SKM-1 (cell line): ENCODE measurements at regions not wholly inside any gene's neighbourhood (a gene's known extent, or its start where the extent isn't known, plus 50 kb on each side); places are given as distances from the start of the nearest gene placed in this dataset.

Experiments used
- DNase-seq: peaks from one replicate; lab custom pipeline; 2025; ENCODE audit not compliant: unreplicated experiment; lab: John Stamatoyannopoulos, UW

DNA sequence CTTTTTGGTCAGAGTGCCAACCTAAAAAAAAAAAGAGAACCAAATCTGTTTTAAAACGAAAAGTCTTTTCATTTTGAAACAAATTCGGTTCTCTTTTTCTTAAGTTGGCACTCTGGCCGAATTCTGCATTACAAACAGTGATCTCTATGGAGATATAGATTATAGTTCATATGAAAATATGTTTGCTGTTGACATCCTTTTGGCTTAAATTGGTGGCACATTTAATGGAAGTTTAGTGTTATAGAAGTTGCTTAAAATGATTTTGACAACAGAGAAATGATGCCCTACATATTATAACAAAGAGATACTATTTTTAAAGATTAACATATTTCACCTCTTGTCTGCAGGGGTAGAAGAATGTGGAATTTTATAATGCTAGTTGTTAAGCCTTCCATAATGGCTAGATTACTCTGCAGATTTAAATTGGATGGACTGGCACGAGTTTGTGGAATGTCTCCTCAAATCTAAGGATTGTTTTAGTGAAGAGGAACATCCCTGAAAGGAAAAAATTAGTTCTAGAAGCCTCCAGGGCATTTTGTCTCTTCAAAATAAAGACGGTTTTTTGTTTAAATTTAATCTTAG, 222.9 kb upstream of the CDH2 start:
- DNase-seq = no peak

DNA sequence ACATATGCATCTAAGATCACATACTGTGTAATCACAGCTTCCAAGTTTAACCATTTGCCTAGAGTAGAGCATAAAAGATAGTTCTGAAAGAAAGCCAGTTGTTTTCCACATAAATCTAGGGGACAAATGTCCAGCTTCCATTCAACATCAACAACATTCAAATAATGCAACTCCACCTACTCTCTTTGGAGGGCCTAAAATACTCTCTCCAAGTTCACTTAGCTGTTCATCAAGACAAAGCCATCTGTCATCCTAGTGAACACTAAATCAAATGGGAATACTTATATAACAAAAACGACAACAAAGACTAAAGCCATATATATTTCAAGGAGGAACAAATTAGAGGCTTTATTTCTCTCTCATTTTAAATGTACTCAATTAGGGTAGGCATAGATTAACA, 221.5 kb upstream of the CDH2 start:
- DNase-seq = no peak

DNA sequence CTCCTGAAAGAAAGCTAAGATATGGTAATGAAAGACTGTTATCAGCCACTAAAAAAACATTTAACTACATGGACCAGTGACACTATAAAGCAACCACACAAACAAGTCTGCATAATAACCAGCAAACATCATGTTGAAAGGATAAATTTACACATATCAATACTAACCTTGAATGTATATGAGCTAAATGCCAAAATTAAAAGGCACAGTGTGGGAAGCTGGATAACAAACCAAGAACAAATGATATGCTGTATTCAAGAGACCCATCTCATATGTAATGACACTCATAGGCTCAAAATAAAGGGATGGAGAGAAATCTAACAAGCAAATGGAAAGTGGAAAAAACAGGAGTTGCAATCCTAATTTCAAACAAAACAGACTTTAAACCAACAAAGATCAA, 213.1 kb upstream of the CDH2 start:
- no peak for DNase-seq

DNA sequence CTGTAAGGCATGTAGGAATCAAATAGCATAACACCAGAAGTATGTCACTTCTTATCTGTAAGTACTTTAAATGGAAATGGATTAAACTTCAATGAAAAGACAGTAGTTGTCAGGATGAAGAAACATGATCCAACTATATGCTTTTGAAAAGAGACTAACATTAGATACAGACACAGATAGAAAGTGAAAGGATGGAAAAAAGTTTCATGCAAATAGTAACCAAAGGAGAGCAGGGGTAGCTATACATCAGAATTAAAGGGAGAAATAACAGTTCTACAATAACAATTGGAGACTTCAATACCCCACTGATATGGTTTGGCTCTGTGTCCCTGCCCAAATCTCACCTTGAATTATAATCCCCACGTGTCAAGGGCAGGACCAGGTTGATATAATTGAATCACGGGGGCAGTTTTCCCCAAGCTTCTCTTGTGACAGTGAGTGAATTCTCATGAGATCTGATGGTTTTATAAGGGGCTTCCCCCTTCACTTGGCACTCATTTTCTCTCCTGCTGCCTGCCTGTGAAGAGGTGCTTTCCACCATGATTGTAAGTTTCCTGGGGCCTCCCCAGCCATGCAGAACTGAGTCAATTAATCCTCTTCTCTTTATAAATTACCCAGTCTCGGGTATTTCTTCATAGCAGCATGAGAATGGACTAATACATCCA, 205.4 kb upstream of the CDH2 start:
- DNase-seq = no peak

DNA sequence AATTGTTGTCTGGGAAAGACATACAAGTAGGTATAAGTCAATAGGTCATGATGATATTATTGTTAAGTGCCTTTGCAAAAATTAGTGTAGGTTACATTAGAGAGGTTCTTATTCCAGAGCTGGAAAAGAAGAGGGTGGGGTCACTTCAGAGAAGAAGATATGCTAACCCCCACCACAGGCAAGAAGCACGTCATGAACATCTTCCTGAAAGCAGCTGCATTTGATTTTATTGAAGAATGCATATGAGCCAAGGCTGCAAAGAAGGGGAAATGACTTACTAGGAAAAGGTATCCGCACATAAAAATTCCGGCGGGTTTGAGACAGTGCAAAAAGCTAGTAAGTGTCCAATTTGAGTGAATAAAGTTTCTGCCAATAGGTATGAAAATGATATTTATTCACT, 195.3 kb upstream of the CDH2 start:
- DNase-seq = no peak

DNA sequence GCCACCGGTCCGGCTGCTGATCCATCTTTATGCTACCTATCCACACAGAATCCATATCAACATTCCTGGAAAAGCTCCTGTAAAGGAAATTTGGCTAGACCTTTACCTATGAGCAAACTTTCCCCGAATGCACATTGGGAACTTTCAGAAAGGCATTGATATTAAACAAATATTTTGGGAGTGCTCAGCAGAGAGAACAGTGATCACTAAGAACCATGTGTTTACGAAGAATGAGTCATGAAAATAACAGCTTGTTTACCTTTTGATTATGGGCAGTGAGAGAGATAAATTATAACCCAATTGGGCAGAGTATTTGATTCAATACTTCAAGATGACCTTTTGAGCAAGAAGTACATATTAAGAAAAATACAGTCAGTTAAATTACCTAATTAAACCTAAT, 189.7 kb upstream of the CDH2 start:
- DNase-seq = no peak

DNA sequence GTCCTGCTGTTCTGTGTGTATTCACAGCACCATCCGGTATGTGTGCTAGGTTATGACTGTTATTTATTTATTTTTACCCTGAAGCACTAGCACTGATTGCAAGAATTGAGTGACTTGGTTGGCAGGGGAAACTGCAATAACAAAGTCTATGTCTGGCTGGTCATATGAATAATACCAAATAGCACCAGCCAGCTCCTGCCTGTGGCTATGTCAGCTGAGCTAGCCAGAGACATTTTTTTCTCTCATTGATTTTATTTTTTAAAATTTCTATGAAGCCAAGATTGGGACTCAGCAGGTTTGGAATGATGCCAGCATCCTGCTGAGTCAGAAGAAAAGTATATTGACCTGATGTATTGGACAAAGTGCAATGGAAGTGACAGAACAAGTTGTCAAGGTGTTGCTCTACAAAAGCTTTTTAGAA, 188.5 kb upstream of the CDH2 start:
- no peak for DNase-seq

DNA sequence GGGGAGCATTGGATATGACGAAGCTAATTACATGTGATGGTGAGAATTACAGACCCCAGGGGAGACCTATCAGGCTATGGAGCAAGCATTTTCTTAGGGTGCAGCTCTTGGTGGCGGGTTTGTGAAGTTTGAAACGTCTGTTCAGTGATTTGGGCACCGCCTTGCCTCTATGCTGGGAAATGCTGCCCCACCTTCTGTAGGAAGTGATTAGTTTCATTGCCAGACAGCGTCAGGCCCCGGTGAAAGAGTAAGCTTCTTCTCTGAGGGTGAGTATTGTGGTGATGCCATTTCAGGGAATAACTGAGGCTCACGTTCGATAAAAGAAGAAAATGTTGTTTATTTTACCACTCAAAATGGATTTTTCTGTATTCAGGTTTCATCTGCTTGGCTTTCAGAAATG, 186.2 kb upstream of the CDH2 start:
- no peak for DNase-seq

DNA sequence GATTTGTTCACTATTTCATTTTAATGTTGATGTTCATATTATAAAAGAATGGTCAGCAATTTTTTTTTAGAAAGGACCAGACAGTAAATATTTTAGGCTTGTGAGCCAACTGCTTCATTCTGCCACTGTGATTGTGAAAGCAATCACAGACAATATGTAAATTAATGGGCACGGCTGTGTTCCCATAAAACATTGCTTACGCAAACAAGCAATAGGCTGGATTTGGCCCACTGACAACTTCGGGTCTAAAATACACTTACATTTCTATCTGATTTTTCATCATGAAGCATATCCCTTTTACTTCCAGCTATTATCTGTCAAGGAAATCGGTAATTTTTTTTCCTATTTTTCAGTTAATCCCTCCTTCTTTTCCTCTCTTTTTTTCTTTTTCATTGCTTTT, 182.2 kb upstream of the CDH2 start:
- no peak for DNase-seq

DNA sequence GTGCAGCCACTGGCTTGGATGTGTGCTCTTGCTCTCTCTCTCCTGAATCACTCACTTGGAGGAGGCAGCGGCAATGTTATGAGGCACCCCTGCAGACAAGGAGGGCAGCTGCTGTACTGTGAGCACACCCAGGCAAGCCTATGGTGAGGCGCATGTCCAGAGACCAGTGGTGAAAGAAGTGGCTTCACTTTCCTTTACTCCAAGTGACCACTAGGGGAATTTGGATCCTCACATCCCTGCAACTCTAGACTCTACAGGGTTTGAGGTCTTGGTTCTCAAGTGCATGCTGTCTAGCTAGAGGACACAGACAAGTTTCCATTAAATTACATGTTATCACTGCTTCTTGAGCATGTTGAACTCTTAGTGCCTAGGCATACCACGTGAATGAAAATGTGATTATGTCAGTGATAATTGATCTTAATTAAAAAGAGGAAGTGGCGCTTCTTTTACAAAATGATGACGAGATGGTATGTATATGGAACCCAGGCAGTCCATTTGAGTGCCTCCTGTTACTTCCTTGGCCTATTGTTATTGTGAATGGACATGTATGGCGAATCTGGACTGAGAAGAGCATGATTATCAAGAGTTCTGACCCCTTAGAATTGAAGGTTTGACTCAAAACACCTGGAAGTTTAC, 181.0 kb upstream of the CDH2 start:
- no peak for DNase-seq

DNA sequence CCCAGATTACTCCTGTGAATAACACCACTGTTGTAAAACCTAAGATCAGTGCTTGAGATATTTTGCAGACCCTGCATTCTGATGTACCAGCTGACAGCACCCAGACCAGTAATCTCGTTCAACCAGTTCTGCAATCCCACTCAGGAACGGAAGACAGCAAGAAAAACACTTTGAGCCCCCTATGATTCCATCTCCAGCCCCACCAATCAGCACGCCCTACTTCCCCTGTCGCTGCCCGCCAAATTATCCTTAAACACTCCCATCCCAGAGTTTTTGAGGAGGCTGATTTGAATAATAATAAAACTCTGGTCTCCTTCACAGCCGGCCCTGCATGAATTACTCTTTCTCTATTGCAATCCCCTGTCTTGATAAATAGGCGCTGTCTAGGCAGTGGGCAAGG, 173.9 kb upstream of the CDH2 start:
- no peak for DNase-seq

DNA sequence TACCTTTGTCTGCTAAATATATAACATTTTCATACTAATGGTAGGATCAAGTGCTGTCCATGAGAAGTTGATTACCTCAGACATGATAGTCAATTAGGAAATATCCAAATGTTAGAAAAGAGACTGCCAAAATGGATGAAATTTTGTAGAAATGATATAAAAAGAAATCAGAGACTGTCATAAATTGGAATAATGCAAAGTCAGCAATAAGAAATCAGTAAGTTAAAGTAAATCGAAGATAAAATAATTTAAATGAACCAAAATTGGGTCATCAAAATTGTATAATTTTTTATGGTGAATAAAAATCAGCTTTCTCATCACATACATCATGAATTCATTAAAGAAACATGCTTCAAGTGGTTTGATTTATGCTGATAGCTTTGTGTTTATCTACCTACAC, 165.3 kb upstream of the CDH2 start:
- no peak for DNase-seq

DNA sequence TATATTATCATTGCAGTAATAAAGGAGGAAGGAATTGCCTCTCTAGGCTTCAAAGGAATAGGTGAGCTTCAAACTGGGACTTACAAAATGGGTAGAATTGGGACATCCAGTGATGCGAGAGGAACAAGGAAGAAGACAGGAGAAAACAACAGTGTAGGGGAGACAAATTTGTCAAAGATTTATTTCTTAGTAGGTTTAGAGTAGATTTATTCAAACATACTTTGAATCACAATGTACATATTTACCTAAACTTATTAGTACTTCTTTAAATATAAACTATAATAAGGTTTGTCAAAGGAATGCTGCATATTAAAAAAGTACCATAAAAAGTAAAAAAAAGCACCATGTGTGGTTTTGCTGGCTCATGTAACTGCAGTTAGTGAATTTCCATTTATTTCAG, 161.4 kb upstream of the CDH2 start:
- DNase-seq = no peak

DNA sequence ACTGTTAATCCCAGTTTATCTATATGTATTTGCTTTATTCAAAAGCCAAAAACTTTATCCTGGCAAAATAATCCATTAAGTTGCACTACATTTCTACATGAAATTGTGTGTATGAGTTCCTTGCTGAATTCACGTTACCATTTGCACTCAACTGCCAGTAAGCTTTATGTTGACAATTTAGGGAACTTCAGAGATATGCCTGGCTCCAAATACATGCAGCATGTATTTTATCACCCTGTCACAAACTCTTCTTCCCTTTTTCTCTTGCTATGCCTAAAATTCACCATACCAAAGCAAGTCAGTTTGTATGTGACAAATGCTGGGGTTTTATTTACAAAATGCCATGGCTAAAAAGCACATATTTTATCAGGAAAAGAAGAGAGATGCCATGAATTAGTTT, 157.6 kb upstream of the CDH2 start:
- DNase-seq = no peak

DNA sequence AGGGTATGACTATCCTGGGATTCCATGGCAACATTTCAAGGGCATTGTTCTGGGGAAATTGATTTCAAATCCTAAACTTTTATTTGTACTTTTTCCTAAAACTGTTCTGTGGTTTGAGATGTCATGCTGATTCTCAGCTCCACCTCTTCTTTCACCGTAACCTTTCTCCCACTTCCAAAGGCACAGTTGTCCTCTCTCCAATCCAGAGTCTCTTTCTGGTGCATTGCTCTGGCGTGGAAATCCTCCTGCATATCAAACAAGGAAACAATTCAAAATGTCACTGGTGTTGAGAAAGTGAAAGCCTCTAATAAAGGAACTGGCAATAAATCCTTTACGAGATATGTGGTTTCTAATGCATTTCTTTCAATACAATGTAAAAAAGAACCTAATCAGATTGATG, 155.1 kb upstream of the CDH2 start:
- no peak for DNase-seq

DNA sequence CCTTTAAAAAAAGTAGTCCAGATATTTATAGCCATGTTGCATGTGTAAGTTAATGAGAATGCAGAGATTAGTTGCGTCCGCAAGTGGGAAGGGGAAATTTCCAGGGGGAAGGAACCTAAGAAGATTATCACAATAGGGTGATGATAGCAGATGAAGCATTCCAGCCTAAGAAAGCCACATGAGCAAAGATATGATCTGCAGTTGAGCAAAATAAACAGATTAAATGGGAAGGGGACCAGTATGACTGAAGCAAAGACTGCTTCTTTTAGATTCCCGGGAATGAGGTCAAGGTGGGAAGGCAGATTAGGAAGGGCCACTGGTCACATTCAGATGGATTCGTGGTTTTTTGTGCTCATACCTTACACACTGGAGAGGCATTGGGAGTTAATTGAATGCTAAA, 154.6 kb upstream of the CDH2 start:
- no peak for DNase-seq

DNA sequence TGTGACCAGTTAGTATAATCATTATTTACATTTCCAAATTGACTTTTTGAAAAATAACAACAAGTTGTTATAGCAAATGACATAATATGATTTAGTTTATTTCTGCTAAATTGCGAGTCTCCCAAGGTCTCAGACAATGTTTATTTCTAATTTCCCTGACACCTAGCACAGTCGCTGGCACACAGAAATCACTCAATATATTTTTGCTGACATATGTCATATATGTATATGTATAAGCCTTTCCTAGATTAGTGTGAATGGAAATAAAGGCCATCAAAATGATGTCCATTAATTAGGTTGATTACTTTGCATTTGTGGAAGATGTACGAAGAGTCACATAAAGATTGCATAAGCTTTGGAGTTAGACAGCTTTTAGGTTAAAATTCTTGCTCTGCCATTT, 136.7 kb upstream of the CDH2 start:
- no peak for DNase-seq

DNA sequence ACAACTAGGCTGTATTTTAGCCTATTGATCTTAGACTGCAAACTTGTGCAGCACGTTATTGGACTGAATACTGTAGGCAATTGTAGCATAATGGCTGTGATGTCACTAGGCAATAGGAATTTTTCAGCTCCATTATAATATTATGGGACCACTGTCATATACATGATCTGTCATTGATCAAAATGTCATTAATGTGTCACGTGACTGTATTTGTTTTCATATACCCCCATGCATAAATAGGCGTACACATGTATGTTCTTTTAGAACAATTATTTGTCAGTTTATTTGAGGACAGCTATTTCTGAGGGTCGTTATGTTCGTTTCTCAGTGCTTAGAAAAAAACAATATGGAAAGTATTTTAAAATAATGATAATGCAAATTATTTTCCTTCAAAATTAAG, 111.9 kb upstream of the CDH2 start:
- no peak for DNase-seq

DNA sequence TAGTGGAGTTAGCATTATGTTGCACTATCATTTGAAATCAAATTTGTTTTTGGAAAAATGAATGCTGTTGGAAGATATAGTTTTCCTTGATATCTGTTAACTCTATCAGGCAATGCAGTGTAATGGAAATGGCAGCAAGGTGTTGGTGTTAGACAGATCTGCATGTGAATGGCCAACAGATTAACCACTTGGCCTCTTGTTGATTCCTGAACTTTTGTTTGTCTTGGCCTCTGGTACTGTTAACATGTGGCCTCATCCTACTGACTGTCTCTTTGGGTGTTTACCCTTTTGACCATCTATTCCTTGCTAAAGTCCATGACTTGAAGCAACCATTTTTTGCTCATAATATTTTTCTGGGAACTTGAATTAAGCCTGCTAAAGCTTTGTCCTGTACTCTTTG, 110.2 kb upstream of the CDH2 start:
- DNase-seq = no peak

DNA sequence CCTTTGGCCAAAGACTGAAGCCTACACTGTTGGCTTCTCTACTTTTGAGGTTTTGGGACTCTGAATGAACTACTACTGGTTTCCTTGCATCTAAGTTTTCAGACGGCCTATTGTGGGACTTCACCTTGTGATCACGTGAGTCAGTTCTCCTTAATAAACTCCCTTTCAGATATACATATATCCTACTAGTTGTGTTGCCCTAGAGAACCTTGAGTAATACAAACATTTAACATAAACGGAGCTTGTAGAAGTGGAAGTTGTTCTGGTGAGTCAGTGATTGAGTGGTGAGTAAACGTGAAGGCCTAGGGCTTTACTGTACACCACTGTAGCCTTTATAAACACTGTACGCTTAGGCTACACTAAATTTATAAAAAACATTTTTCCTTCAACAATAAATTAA, 107.2 kb upstream of the CDH2 start:
- no peak for DNase-seq

DNA sequence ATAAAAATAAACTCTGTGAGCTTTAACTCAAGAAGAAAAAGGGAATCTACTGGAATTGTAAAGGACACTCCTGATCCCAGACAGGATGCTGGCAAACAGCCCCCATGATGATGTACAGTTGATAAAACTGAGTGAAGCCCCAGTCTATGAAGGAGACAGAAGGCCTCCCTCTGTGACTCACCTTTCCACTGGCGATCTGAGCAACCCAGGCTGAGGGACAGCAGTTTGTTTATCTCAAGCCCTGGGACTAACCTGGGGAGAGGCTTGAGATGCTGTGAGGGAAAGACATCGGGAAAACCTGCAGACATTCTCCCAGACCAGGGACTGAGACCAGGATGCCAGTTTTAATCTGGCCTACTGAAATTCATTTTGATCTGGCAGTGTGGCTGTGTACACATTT, 104.5 kb upstream of the CDH2 start:
- DNase-seq = no peak

DNA sequence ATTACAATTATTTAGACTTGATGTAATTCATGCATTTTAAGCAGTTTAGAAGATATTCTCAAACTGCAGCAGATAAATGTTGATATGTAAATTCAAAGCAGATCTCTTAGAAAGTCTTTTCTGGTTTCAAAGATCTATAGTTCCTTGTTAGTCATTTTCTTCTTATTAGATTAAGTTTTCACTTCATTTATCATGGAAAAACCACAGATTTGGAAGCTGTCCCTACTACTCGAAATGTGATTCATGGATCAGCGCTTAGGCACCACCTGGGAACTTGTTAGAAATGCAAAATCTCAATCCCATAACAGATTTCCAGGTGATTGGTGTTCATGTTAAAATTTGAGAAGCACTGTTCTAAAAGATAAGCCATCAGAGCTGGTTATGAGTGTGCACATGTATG, 92.8 kb upstream of the CDH2 start:
- no peak for DNase-seq
